Astrocyte of the hippocampus (primary cell): ENCODE measurements at regions not wholly inside any gene's neighbourhood (a gene's known extent, or its start where the extent isn't known, plus 50 kb on each side); places are given as distances from the start of the nearest gene placed in this dataset.
"Not testable (repeated sequence)": the region's sequence is repeated elsewhere in the genome, so short reads cannot be mapped to it uniquely, and the experiment has no call there.

ENCODE experiments used
- DNase-seq: peaks from one replicate; pipeline ENCODE4 v3.0.0; 2011; ENCODE audit warnings: low read depth, low spot score

GRCh38 chr7:27032839-27033238, 63.0 kb downstream of the HOXA1 start:
- DNase-seq, result peak; percentile 2

- DNase-seq, result no peak
Observed at GRCh38 chr7:27031289-27032172, 64.3 kb downstream of the HOXA1 start.

GRCh38 chr7:27030393-27031050, 65.3 kb downstream of the HOXA1 start:
- DNase-seq, result no peak

- no peak for DNase-seq
Observed at GRCh38 chr7:27025270-27025669, 70.5 kb downstream of the HOXA1 start.

GRCh38 chr7:27010068-27010467, 85.7 kb downstream of the HOXA1 start:
- DNase-seq, result no peak

GRCh38 chr7:27000496-27000895, 95.3 kb downstream of the HOXA1 start:
- no peak for DNase-seq

GRCh38 chr7:26998284-26998683, 97.5 kb downstream of the HOXA1 start:
- not testable (repeated sequence) for DNase-seq

GRCh38 chr7:26995666-26996065, 100.1 kb downstream of the HOXA1 start:
- DNase-seq, result no peak

- DNase-seq, result no peak
Observed at GRCh38 chr7:26993816-26994810, 101.7 kb downstream of the HOXA1 start.

GRCh38 chr7:26992670-26993069, 103.1 kb downstream of the HOXA1 start:
- DNase-seq, result no peak

- DNase-seq, result no peak
Observed at GRCh38 chr7:26991796-26992195, 104.0 kb downstream of the HOXA1 start.

- DNase-seq, result no peak
Observed at GRCh38 chr7:26989897-26990670, 105.7 kb downstream of the HOXA1 start.

- DNase-seq, result no peak
Observed at GRCh38 chr7:26988836-26989374, 106.9 kb downstream of the HOXA1 start.

- DNase-seq, result no peak
Observed at GRCh38 chr7:26987338-26987737, 108.5 kb downstream of the HOXA1 start.

GRCh38 chr7:26978146-26978545, 113.8 kb upstream of the SKAP2 start:
- no peak for DNase-seq

- DNase-seq, result no peak
Observed at GRCh38 chr7:26976840-26977239, 112.5 kb upstream of the SKAP2 start.

GRCh38 chr7:26971924-26972323, 107.5 kb upstream of the SKAP2 start:
- DNase-seq, result not testable (repeated sequence)

- DNase-seq, result no peak
Observed at GRCh38 chr7:26965724-26966123, 101.3 kb upstream of the SKAP2 start.

- no peak for DNase-seq
Observed at GRCh38 chr7:26964156-26964808, 99.9 kb upstream of the SKAP2 start.

GRCh38 chr7:26959290-26959689, 94.9 kb upstream of the SKAP2 start:
- DNase-seq, result no peak
